Fibroblast of lung (primary cell): ENCODE measurements at regions not wholly inside any gene's neighbourhood (a gene's known extent, or its start where the extent isn't known, plus 50 kb on each side); places are given as distances from the start of the nearest gene placed in this dataset.
"Not testable (repeated sequence)": the region's sequence is repeated elsewhere in the genome, so short reads cannot be mapped to it uniquely, and the experiment has no call there.

Source experiments
- DNase-seq, 2 donors: peaks; one replicate each; pipeline versions ENCODE4 v3.0.0 to v3.0.0-alpha.2; 2010; ENCODE audit warnings: low read depth in 2 of 2
- H2AFZ ChIP-seq: 2 replicates; pipeline ENCODE4 v1.5.1; 2012; ENCODE audit warnings: low read length, control low read depth, inconsistent platforms
- H3K27ac ChIP-seq: 2 replicates; pipeline ENCODE4 v1.5.1; 2011; ENCODE audit warnings: low read length, control low read depth; ENCODE audit not compliant: insufficient read depth
- H3K27me3 ChIP-seq: 2 replicates; pipeline ENCODE4 v1.5.1; 2011; ENCODE audit warnings: mild to moderate bottlenecking, low read length; ENCODE audit not compliant: control insufficient read depth, insufficient read depth
- H3K36me3 ChIP-seq: 2 replicates; pipeline ENCODE4 v1.5.1; 2011; ENCODE audit warnings: low read length; ENCODE audit not compliant: control insufficient read depth, insufficient read depth
- H3K4me1 ChIP-seq: 2 replicates; pipeline ENCODE4 v1.5.1; 2011; ENCODE audit warnings: low read length; ENCODE audit not compliant: control insufficient read depth, insufficient read depth; ENCODE audit errors: extremely low read depth
- H3K4me2 ChIP-seq: 2 replicates; pipeline ENCODE4 v1.5.1; 2011; ENCODE audit warnings: low read length, control low read depth; ENCODE audit not compliant: insufficient read depth; ENCODE audit errors: extremely low read depth
- H3K4me3 ChIP-seq, 4 experiments: fragments of 200-600 bp in 1 of 4; sonication (generic) in 1 of 4; replicated peaks in 1 of 4; 2 replicates each; pipeline ENCODE4 v1.5.1; 2011 to 2016; ENCODE audit warnings: low read length in 4 of 4, low read depth in 3 of 4, mild to moderate bottlenecking in 3 of 4, control low read depth in 2 of 4, inconsistent platforms in 1 of 4, mixed read lengths in 1 of 4; ENCODE audit not compliant: insufficient read depth in 1 of 4; ENCODE audit errors: control extremely low read depth in 1 of 4
- H3K79me2 ChIP-seq: 2 replicates; pipeline ENCODE4 v1.5.1; 2012; ENCODE audit warnings: mild to moderate bottlenecking, low read length, inconsistent platforms; ENCODE audit not compliant: control insufficient read depth, insufficient read depth
- H3K9ac ChIP-seq: 2 replicates; pipeline ENCODE4 v1.5.1; 2011; ENCODE audit warnings: mild to moderate bottlenecking, low read length, control low read depth; ENCODE audit not compliant: insufficient read depth
- H3K9me3 ChIP-seq: 2 replicates; pipeline ENCODE4 v1.5.1; 2012; ENCODE audit warnings: low read depth, low read length; ENCODE audit not compliant: control insufficient read depth, insufficient read depth
- H4K20me1 ChIP-seq: 2 replicates; pipeline ENCODE4 v1.5.1; 2011; ENCODE audit warnings: low read length; ENCODE audit not compliant: control insufficient read depth, insufficient read depth; ENCODE audit errors: extremely low read depth
- EZH2 ChIP-seq: IDR thresholded peaks from 2 replicates; pipeline ENCODE4 v1.5.1; 2012; ENCODE audit warnings: low read length, control low read depth, mild to moderate bottlenecking; ENCODE audit errors: missing control alignments
- TF ChIP-seq, protein P1 (sequence below), 2 donors: IDR thresholded peaks in 1 of 2; conservative IDR thresholded peaks in 1 of 2; 1 replicate in 1 of 2; 2 replicates in 1 of 2; pipeline ENCODE4 v1.5.1; 2011 to 2012; ENCODE audit warnings: low read length in 2 of 2, control low read depth in 1 of 2, inconsistent platforms in 1 of 2, low read depth in 1 of 2, mild to moderate bottlenecking in 1 of 2

DNA sequence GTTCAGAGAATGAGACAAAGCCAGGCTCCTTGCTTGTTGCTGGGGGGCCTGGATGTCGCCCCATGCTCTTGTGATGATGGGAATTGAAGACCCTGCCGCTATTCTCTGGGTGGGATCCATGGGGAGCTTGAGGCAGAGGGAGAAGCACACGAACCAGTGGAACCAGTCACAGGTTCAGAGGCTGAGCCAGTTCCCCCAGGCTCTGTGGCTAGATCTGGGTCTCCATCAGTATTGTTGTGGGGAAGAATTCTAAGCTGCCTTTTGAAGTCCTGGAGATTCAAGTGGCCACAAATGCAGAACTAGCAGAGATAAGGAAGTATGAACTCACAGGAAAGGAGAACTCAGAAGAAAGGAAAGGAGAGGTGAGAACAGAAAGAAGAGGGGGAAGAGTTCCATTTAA is 219.4 kb downstream of the MSX2 start:
- no peaks in the 10 kb centered on the region for H4K20me1 ChIP-seq
- no peaks in the 10 kb centered on the region for H3K9me3 ChIP-seq
- no peaks in the 10 kb centered on the region for H3K79me2 ChIP-seq
- H3K4me3 ChIP-seq, result no peak overlapping the region
- no peak overlapping the region for H3K27ac ChIP-seq
- H3K9ac ChIP-seq, result no peak overlapping the region
- H3K36me3 ChIP-seq, result no peaks in the 10 kb centered on the region
- no peaks in the 10 kb centered on the region for H3K27me3 ChIP-seq
- no peak overlapping the region for H2AFZ ChIP-seq
- H3K4me1 ChIP-seq, result no peaks in the 10 kb centered on the region
- DNase-seq, result no peak
- no peak overlapping the region for H3K4me2 ChIP-seq
- TF ChIP-seq, protein P1, sequence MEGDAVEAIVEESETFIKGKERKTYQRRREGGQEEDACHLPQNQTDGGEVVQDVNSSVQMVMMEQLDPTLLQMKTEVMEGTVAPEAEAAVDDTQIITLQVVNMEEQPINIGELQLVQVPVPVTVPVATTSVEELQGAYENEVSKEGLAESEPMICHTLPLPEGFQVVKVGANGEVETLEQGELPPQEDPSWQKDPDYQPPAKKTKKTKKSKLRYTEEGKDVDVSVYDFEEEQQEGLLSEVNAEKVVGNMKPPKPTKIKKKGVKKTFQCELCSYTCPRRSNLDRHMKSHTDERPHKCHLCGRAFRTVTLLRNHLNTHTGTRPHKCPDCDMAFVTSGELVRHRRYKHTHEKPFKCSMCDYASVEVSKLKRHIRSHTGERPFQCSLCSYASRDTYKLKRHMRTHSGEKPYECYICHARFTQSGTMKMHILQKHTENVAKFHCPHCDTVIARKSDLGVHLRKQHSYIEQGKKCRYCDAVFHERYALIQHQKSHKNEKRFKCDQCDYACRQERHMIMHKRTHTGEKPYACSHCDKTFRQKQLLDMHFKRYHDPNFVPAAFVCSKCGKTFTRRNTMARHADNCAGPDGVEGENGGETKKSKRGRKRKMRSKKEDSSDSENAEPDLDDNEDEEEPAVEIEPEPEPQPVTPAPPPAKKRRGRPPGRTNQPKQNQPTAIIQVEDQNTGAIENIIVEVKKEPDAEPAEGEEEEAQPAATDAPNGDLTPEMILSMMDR (conservative IDR thresholded peaks at IDR 0.05 in 1 of 2, IDR thresholded peaks at IDR 0.05 in 1 of 2; ENCODE audit: low read depth in 1 of 2, low read length in 2 of 2), result no peak
- TF ChIP-seq EZH2, result no peak

GRCh38 chr5:174943002-174943401 is 218.6 kb downstream of the MSX2 start:
- not testable (repeated sequence) for H3K4me1 ChIP-seq, H3K4me2 ChIP-seq, H3K27ac ChIP-seq, H4K20me1 ChIP-seq, H3K4me3 ChIP-seq, H3K9me3 ChIP-seq, H3K9ac ChIP-seq, H3K27me3 ChIP-seq, H3K79me2 ChIP-seq, H3K36me3 ChIP-seq, H2AFZ ChIP-seq, DNase-seq

GRCh38 chr5:174937201-174938123 is 213.1 kb downstream of the MSX2 start:
- Histone ChIP-seq H4K20me1 (no peaks in the 10 kb centered on the region), H2AFZ (no peak overlapping the region), H3K4me1 (no peaks in the 10 kb centered on the region), H3K36me3 (no peaks in the 10 kb centered on the region), H3K79me2 (no peaks in the 10 kb centered on the region), H3K9ac (no peak overlapping the region), H3K27me3 (no peaks in the 10 kb centered on the region), H3K4me2 (no peak overlapping the region), H3K9me3 (no peaks in the 10 kb centered on the region), H3K27ac (no peak overlapping the region), H3K4me3 (no peak overlapping the region)
- DNase-seq, result no peak
- TF ChIP-seq, protein P1 (conservative IDR thresholded peaks at IDR 0.05 in 1 of 2, IDR thresholded peaks at IDR 0.05 in 1 of 2; ENCODE audit: low read depth in 1 of 2, low read length in 2 of 2), result no peak
- no peak for TF ChIP-seq EZH2
